HCT116 (cell line): ENCODE measurements at regions not wholly inside any gene's neighbourhood (a gene's known extent, or its start where the extent isn't known, plus 50 kb on each side); places are given as distances from the start of the nearest gene placed in this dataset.

ENCODE experiments used
- ATAC-seq: fragments of 200-7000 bp; cut with Tn5 transposase; 2 replicates; pipeline ENCODE4 v1.9.1; 2020; ENCODE audit warnings: mild to moderate bottlenecking, moderate library complexity
- BruUV-seq: library from RNA; stranded (reverse); fragments of 400-500 nt; replicated peaks from 2 replicates; lab custom pipeline; 2021; lab: Mats Ljungman, UMichigan
- CTCF ChIA-PET: fragments of 300-600 bp; sonication (Branson Sonifier 250); formaldehyde crosslinking; loops from one replicate; lab custom pipeline; 2021; ENCODE audit warnings: antibody characterized with exemption; lab: Charles Lee
- POLR2A ChIA-PET: fragments of 300-600, 350-600 bp; sonication (Branson Sonifier 250); formaldehyde crosslinking; loops from one replicate; lab custom pipeline; 2021; ENCODE audit warnings: antibody characterized with exemption; lab: Charles Lee
- RAD21 ChIA-PET, 2 experiments: fragments of 300-600 bp; sonication (Branson Sonifier 250); formaldehyde crosslinking; loops; one replicate each; lab custom pipeline; 2023; ENCODE audit warnings: low total read pairs in 2 of 2; ENCODE audit not compliant: uncharacterized antibody in 2 of 2, unreplicated experiment in 2 of 2, low non-redundant PET in 1 of 2; lab: Charles Lee
- DNase-seq: peaks from one replicate; pipeline ENCODE4 v3.0.0-alpha.2; 2010; ENCODE audit warnings: low read depth, low spot score
- H2AFZ ChIP-seq: fragments of 200-600 bp; shearing (Covaris generic), sonication (generic); 2 replicates; pipeline ENCODE4 v1.6.1; 2017; ENCODE audit warnings: low read depth, mixed run types, mixed read lengths, antibody characterized with exemption, low read length; ENCODE audit not compliant: poor library complexity, severe bottlenecking
- H3K27ac ChIP-seq: 2 replicates; pipeline ENCODE4 v1.5.1; 2012; ENCODE audit warnings: low read depth, low read length
- H3K27me3 ChIP-seq: fragments of 200-600 bp; sonication (generic); 2 replicates; pipeline ENCODE4 v1.6.1; 2016; ENCODE audit warnings: mixed run types, low read length, mixed read lengths; ENCODE audit not compliant: insufficient read depth
- H3K36me3 ChIP-seq, 2 experiments: fragments of 200-500 bp in 1 of 2; fragments of 200-600 bp in 1 of 2; sonication (Bioruptor generic) in 1 of 2; sonication (generic) in 1 of 2; 2 replicates each; pipeline versions ENCODE4 v1.5.1 to v1.6.1; 2014 to 2016; ENCODE audit warnings: low read length in 2 of 2, inconsistent platforms in 1 of 2, mixed read lengths in 1 of 2, mixed run types in 1 of 2; ENCODE audit not compliant: insufficient read depth in 2 of 2, control insufficient read depth in 1 of 2
- H3K4me1 ChIP-seq, 2 experiments: fragments of 200-600 bp in 1 of 2; sonication (generic) in 1 of 2; 2 replicates each; pipeline versions ENCODE4 v1.5.1 to v1.6.1; 2012 to 2017; ENCODE audit warnings: low read length in 2 of 2, inconsistent platforms in 1 of 2, mild to moderate bottlenecking in 1 of 2, mixed read lengths in 1 of 2, mixed run types in 1 of 2, moderate library complexity in 1 of 2; ENCODE audit not compliant: insufficient read depth in 2 of 2, control insufficient read depth in 1 of 2
- H3K4me2 ChIP-seq: fragments of 200-600 bp; sonication (generic); 2 replicates; pipeline ENCODE4 v1.6.1; 2017; ENCODE audit warnings: mixed run types, low read length, mixed read lengths
- H3K4me3 ChIP-seq, 2 experiments: fragments of 200-600 bp in 1 of 2; sonication (generic) in 1 of 2; replicated peaks in 1 of 2; 2 replicates each; pipeline ENCODE4 v1.5.1; 2011 to 2016; ENCODE audit warnings: low read length in 2 of 2, control low read depth in 1 of 2, low read depth in 1 of 2, mild to moderate bottlenecking in 1 of 2, mixed read lengths in 1 of 2, mixed run types in 1 of 2
- H3K79me2 ChIP-seq: fragments of 200-600 bp; sonication (generic); 2 replicates; pipeline ENCODE4 v1.6.1; 2017; ENCODE audit warnings: mild to moderate bottlenecking, mixed run types, low read length, moderate library complexity, mixed read lengths; ENCODE audit not compliant: insufficient read depth
- H3K9ac ChIP-seq: fragments of 200-600 bp; sonication (generic); 2 replicates; pipeline ENCODE4 v1.6.1; 2016; ENCODE audit warnings: low read length, mixed read lengths
- H3K9me2 ChIP-seq: fragments of 200-600 bp; sonication (generic), shearing (Covaris generic); 2 replicates; pipeline ENCODE4 v1.6.1; 2017; ENCODE audit warnings: mixed run types, mild to moderate bottlenecking, moderate library complexity; ENCODE audit not compliant: insufficient read depth
- H3K9me3 ChIP-seq, 2 experiments: fragments of 200-500 bp in 1 of 2; fragments of 200-600 bp in 1 of 2; sonication (Bioruptor generic) in 1 of 2; sonication (generic) in 1 of 2; 2 replicates each; pipeline ENCODE4 v1.6.1; 2014 to 2017; ENCODE audit warnings: low read length in 2 of 2, mixed read lengths in 2 of 2, inconsistent platforms in 1 of 2, low read depth in 1 of 2, mild to moderate bottlenecking in 1 of 2, mixed run types in 1 of 2, moderate library complexity in 1 of 2; ENCODE audit not compliant: control insufficient read depth in 1 of 2, insufficient read depth in 1 of 2
- H4K20me1 ChIP-seq: fragments of 200-600 bp; sonication (generic), shearing (Covaris generic); 2 replicates; pipeline ENCODE4 v1.6.1; 2017; ENCODE audit warnings: mixed run types, mild to moderate bottlenecking, moderate library complexity; ENCODE audit not compliant: insufficient read depth
- CBX3 ChIP-seq: IDR thresholded peaks from 2 replicates; pipeline ENCODE4 v1.6.1; 2012; ENCODE audit warnings: low read depth
- CEBPB ChIP-seq: IDR thresholded peaks from 2 replicates; pipeline ENCODE4 v1.6.1; 2012; ENCODE audit warnings: low read depth
- EZH2phosphoT487 ChIP-seq: fragments of 200-600 bp; IDR thresholded peaks from 2 replicates; pipeline ENCODE4 v1.6.1; 2018; ENCODE audit warnings: antibody characterized with exemption, borderline replicate concordance
- FOSL1 ChIP-seq: IDR thresholded peaks from 2 replicates; pipeline ENCODE4 v1.6.1; 2012; ENCODE audit warnings: low read depth
- POLR2A ChIP-seq: IDR thresholded peaks from 2 replicates; pipeline ENCODE4 v1.7.0; 2011; ENCODE audit warnings: borderline replicate concordance; ENCODE audit not compliant: insufficient read depth, insufficient read length; ENCODE audit errors: extremely low read depth
- RAD21 ChIP-seq: IDR thresholded peaks from 2 replicates; pipeline ENCODE4 v1.6.1; 2012; ENCODE audit warnings: low read depth, mild to moderate bottlenecking
- SIN3A ChIP-seq: IDR thresholded peaks from 2 replicates; pipeline ENCODE4 v1.6.1; 2012; ENCODE audit warnings: low read depth
- ZFX ChIP-seq: fragments of 450-650 bp; IDR thresholded peaks from 2 replicates; pipeline ENCODE4 v1.6.1; 2017
- intact Hi-C: fragments of 100-400 bp; cut with micrococcal nuclease; formaldehyde crosslinking; loops from 2 replicates; pipeline ENCODE4 v1.10.0; 2022
- TF ChIP-seq, protein P1 (sequence below): IDR thresholded peaks from 2 replicates; pipeline ENCODE4 v1.6.1; 2012; ENCODE audit warnings: low read depth
- TF ChIP-seq, protein P2 (sequence below): IDR thresholded peaks from 2 replicates; pipeline ENCODE4 v1.6.1; 2012
- TF ChIP-seq, protein P3 (sequence below): IDR thresholded peaks from 2 replicates; pipeline ENCODE4 v1.6.1; 2011; ENCODE audit warnings: mild to moderate bottlenecking, low read length, moderate library complexity; ENCODE audit not compliant: insufficient replicate concordance; ENCODE audit errors: extremely low read depth

DNA sequence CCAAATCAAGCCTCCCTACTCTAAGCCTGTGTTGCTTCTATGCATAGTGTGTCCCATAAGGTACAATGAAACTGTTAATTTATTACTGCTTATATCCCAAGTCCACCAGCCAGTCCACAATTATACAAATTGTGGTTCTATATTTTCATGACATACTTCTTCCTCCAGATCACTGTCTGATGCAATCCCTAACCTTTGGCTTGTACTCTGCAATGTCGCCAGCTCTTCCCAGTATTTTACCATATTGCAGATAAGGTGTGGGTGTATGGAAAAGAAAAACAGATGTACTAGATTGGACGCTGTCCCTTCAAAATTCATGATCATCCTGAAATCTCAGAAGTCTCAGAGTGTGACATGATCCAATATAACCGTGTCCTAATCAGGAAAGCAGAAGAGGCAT lies 286.2 kb downstream of the GASK1B start:
- Histone ChIP-seq H2AFZ (no peak overlapping the region), H3K79me2 (no peaks in the 10 kb centered on the region), H3K4me2 (no peak overlapping the region), H3K9me2 (no peaks in the 10 kb centered on the region), H3K9me3 (no peaks in the 10 kb centered on the region), H3K27me3 (no peaks in the 10 kb centered on the region), H4K20me1 (no peaks in the 10 kb centered on the region), H3K27ac (no peak overlapping the region), H3K4me3 (no peak overlapping the region), H3K9ac (no peak overlapping the region), H3K4me1 (no peaks in the 10 kb centered on the region), H3K36me3 (no peaks in the 10 kb centered on the region)
- ATAC-seq (no peak), DNase-seq (no peak)
- TF ChIP-seq SIN3A (no peak), CEBPB (no peak), ZFX (no peak), RAD21 (no peak), FOSL1 (no peak), POLR2A (no peak), EZH2phosphoT487 (no peak), CBX3 (no peak)
- TF ChIP-seq, protein P1, sequence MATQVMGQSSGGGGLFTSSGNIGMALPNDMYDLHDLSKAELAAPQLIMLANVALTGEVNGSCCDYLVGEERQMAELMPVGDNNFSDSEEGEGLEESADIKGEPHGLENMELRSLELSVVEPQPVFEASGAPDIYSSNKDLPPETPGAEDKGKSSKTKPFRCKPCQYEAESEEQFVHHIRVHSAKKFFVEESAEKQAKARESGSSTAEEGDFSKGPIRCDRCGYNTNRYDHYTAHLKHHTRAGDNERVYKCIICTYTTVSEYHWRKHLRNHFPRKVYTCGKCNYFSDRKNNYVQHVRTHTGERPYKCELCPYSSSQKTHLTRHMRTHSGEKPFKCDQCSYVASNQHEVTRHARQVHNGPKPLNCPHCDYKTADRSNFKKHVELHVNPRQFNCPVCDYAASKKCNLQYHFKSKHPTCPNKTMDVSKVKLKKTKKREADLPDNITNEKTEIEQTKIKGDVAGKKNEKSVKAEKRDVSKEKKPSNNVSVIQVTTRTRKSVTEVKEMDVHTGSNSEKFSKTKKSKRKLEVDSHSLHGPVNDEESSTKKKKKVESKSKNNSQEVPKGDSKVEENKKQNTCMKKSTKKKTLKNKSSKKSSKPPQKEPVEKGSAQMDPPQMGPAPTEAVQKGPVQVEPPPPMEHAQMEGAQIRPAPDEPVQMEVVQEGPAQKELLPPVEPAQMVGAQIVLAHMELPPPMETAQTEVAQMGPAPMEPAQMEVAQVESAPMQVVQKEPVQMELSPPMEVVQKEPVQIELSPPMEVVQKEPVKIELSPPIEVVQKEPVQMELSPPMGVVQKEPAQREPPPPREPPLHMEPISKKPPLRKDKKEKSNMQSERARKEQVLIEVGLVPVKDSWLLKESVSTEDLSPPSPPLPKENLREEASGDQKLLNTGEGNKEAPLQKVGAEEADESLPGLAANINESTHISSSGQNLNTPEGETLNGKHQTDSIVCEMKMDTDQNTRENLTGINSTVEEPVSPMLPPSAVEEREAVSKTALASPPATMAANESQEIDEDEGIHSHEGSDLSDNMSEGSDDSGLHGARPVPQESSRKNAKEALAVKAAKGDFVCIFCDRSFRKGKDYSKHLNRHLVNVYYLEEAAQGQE = no peak
- TF ChIP-seq, protein P2, sequence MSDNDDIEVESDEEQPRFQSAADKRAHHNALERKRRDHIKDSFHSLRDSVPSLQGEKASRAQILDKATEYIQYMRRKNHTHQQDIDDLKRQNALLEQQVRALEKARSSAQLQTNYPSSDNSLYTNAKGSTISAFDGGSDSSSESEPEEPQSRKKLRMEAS = no peak
- TF ChIP-seq, protein P3, sequence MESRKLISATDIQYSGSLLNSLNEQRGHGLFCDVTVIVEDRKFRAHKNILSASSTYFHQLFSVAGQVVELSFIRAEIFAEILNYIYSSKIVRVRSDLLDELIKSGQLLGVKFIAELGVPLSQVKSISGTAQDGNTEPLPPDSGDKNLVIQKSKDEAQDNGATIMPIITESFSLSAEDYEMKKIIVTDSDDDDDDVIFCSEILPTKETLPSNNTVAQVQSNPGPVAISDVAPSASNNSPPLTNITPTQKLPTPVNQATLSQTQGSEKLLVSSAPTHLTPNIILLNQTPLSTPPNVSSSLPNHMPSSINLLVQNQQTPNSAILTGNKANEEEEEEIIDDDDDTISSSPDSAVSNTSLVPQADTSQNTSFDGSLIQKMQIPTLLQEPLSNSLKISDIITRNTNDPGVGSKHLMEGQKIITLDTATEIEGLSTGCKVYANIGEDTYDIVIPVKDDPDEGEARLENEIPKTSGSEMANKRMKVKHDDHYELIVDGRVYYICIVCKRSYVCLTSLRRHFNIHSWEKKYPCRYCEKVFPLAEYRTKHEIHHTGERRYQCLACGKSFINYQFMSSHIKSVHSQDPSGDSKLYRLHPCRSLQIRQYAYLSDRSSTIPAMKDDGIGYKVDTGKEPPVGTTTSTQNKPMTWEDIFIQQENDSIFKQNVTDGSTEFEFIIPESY = no peak
- ChIA-PET RAD21 (no interaction called here), POLR2A (no interaction called here), CTCF (no interaction called here)
- intact Hi-C loops = no loop called here
- BruUV-seq = no TSS peak
